Activated T-cell treated with anti-CD3 and anti-CD28 coated beads, Interleukin-2, amount 50 U/mL, for 24 hours (primary cell): ENCODE measurements at regions not wholly inside any gene's neighbourhood (a gene's known extent, or its start where the extent isn't known, plus 50 kb on each side); places are given as distances from the start of the nearest gene placed in this dataset.

Source experiments
- DNase-seq: peaks from one replicate; pipeline ENCODE4 v3.0.0-alpha.2; 2020
- H3K27ac Mint-ChIP-seq: 2 replicates; pipeline ENCODE4 v1.8.0; 2020; ENCODE audit warnings: mild to moderate bottlenecking, mixed read lengths
- H3K27me3 Mint-ChIP-seq: 2 replicates; pipeline ENCODE4 v1.8.0; 2020; ENCODE audit warnings: mixed read lengths
- H3K36me3 Mint-ChIP-seq: 2 replicates; pipeline ENCODE4 v1.8.0; 2020; ENCODE audit warnings: low read depth, mixed read lengths
- H3K4me1 Mint-ChIP-seq: 2 replicates; pipeline ENCODE4 v1.8.0; 2020; ENCODE audit warnings: low read depth, mixed read lengths
- H3K4me3 Mint-ChIP-seq: 2 replicates; pipeline ENCODE4 v1.8.0; 2020; ENCODE audit warnings: mild to moderate bottlenecking, moderate library complexity, mixed read lengths
- H3K9me3 Mint-ChIP-seq: 2 replicates; pipeline ENCODE4 v1.8.0; 2020; ENCODE audit warnings: mixed read lengths

DNA sequence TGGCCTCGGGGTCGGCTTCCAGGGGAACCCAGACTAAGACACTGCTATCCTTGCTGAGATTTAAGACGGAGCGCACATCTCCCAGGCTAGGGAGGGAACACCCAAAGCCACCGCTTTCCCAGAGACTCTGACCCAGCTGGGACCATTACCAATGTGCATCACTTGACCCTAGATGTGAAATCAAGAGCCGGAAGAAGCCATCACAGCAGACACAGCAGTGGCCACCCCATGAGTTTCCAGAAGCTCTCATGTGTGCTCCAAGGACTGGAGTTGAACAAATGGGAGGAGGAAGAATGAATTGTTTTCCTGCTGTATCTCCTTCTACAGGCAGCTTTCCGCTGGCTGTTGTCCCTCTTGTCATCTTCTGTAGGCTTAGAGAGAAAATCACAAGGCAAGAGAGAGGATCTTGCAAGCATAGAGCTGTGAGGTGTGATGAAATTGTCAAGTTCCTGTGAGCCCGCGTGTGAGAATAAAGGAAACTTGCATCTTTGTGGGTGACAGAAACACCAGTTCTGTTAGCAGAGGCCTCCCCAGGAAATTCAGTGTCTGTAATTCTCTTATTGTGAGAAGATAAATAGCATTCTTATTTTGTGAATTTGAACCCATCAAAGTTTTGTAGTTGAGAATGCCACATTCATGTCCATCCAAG lies 711.8 kb downstream of the UQCRFS1 start:
- Mint-ChIP-seq H3K27ac (peak overlapping the region; percentile 12), H3K4me1 (peaks cover 15% of the 10 kb centered on the region), H3K9me3 (no peaks in the 10 kb centered on the region), H3K4me3 (no peak overlapping the region), H3K36me3 (no peaks in the 10 kb centered on the region), H3K27me3 (no peaks in the 10 kb centered on the region)
- DNase-seq: no peak

- no peak overlapping the region for H3K4me3 Mint-ChIP-seq
These were observed 712.7 kb downstream of the UQCRFS1 start for GRCh38 chr19:28500296-28500695.

GRCh38 chr19:28498404-28498976 lies 714.5 kb downstream of the UQCRFS1 start:
- no peaks in the 10 kb centered on the region for H3K27me3 Mint-ChIP-seq
- no peak for DNase-seq
- H3K4me1 Mint-ChIP-seq: peaks cover 15% of the 10 kb centered on the region
- H3K9me3 Mint-ChIP-seq: no peaks in the 10 kb centered on the region
- H3K4me3 Mint-ChIP-seq: no peak overlapping the region
- H3K36me3 Mint-ChIP-seq: no peaks in the 10 kb centered on the region
- no peak overlapping the region for H3K27ac Mint-ChIP-seq

More at GRCh38 chr19:28500296-28500695, 712.7 kb downstream of the UQCRFS1 start:
- peaks cover 15% of the 10 kb centered on the region for H3K4me1 Mint-ChIP-seq
- no peaks in the 10 kb centered on the region for H3K27me3 Mint-ChIP-seq
- DNase-seq: no peak
- H3K27ac Mint-ChIP-seq: no peak overlapping the region
- H3K9me3 Mint-ChIP-seq: no peaks in the 10 kb centered on the region
- no peaks in the 10 kb centered on the region for H3K36me3 Mint-ChIP-seq

DNA sequence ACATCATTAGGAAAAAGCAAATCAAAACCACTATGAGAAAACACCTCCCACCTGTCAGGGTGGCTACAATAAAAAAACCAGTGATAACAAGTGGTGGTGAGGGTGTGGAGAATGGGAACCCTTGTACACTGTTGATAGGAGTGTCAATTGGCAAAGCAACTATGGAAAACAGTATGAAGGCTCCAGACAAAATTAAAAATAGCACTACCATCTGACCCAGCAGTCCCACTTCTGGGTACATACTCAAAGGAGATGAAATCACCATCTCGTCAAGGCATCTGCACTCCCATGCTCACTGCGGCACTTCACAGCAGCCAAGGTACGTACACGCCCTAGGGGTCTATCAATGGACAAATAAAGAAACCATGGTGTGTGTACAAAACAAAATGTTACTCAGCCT lies 715.1 kb downstream of the UQCRFS1 start:
- H3K4me3 Mint-ChIP-seq: no peak overlapping the region
- H3K9me3 Mint-ChIP-seq: no peaks in the 10 kb centered on the region
- no peaks in the 10 kb centered on the region for H3K27me3 Mint-ChIP-seq
- DNase-seq: no peak
- no peak overlapping the region for H3K27ac Mint-ChIP-seq
- H3K36me3 Mint-ChIP-seq: no peaks in the 10 kb centered on the region
- peaks cover 15% of the 10 kb centered on the region for H3K4me1 Mint-ChIP-seq

- Mint-ChIP-seq H3K4me1 (peaks cover 15% of the 10 kb centered on the region), H3K4me3 (no peak overlapping the region), H3K27me3 (no peaks in the 10 kb centered on the region), H3K9me3 (no peaks in the 10 kb centered on the region), H3K36me3 (no peaks in the 10 kb centered on the region), H3K27ac (no peak overlapping the region)
- DNase-seq: no peak
These were observed 715.8 kb downstream of the UQCRFS1 start for GRCh38 chr19:28497137-28497536.

GRCh38 chr19:28495046-28495445 lies 717.9 kb downstream of the UQCRFS1 start:
- DNase-seq: no peak
- H3K4me3 Mint-ChIP-seq: no peak overlapping the region
- no peak overlapping the region for H3K27ac Mint-ChIP-seq
- H3K36me3 Mint-ChIP-seq: no peaks in the 10 kb centered on the region
- H3K27me3 Mint-ChIP-seq: no peaks in the 10 kb centered on the region
- H3K4me1 Mint-ChIP-seq: no peaks in the 10 kb centered on the region
- no peaks in the 10 kb centered on the region for H3K9me3 Mint-ChIP-seq

DNA sequence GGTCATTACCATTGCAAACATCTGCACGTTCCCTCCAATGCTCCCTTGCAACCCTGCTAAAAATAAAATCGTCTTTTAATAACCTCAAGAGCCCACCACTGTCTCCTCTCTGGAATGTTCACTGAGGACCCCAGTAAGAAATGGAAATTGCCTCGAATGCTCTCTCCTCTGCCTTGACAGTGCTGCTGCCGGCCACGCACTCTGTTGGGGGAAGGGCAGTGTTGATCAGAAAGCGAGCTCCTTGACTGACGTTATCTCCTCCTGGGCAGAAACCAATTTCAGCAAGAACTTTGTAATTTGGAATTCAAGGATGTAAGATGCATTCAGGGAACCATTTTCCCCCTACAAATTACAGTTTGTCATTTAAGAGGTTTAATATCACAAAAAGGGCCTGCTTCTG lies 718.5 kb downstream of the UQCRFS1 start:
- H3K4me1 Mint-ChIP-seq: no peaks in the 10 kb centered on the region
- H3K36me3 Mint-ChIP-seq: no peaks in the 10 kb centered on the region
- no peaks in the 10 kb centered on the region for H3K9me3 Mint-ChIP-seq
- no peak for DNase-seq
- no peak overlapping the region for H3K4me3 Mint-ChIP-seq
- no peaks in the 10 kb centered on the region for H3K27me3 Mint-ChIP-seq
- H3K27ac Mint-ChIP-seq: no peak overlapping the region

- Mint-ChIP-seq H3K27ac (no peak overlapping the region), H3K9me3 (no peaks in the 10 kb centered on the region), H3K4me1 (no peaks in the 10 kb centered on the region), H3K36me3 (no peaks in the 10 kb centered on the region), H3K4me3 (no peak overlapping the region), H3K27me3 (no peaks in the 10 kb centered on the region)
- DNase-seq: no peak
These were observed 719.1 kb downstream of the UQCRFS1 start for GRCh38 chr19:28493884-28494283.

GRCh38 chr19:28492621-28493020 lies 720.3 kb downstream of the UQCRFS1 start:
- no peak overlapping the region for H3K4me3 Mint-ChIP-seq
- no peak overlapping the region for H3K27ac Mint-ChIP-seq
- H3K9me3 Mint-ChIP-seq: no peaks in the 10 kb centered on the region
- no peaks in the 10 kb centered on the region for H3K4me1 Mint-ChIP-seq
- no peaks in the 10 kb centered on the region for H3K36me3 Mint-ChIP-seq
- DNase-seq: no peak
- H3K27me3 Mint-ChIP-seq: no peaks in the 10 kb centered on the region

- Mint-ChIP-seq H3K27ac (no peak overlapping the region), H3K4me1 (no peaks in the 10 kb centered on the region), H3K9me3 (no peaks in the 10 kb centered on the region), H3K27me3 (no peaks in the 10 kb centered on the region), H3K36me3 (no peaks in the 10 kb centered on the region), H3K4me3 (no peak overlapping the region)
- no peak for DNase-seq
These were observed 720.8 kb downstream of the UQCRFS1 start for GRCh38 chr19:28492201-28492600.

- Mint-ChIP-seq H3K27me3 (no peaks in the 10 kb centered on the region), H3K9me3 (no peaks in the 10 kb centered on the region), H3K4me3 (no peak overlapping the region), H3K27ac (no peak overlapping the region), H3K4me1 (no peaks in the 10 kb centered on the region), H3K36me3 (no peaks in the 10 kb centered on the region)
- DNase-seq: no peak
These were observed 723.2 kb downstream of the UQCRFS1 start for GRCh38 chr19:28489776-28490175.

DNA sequence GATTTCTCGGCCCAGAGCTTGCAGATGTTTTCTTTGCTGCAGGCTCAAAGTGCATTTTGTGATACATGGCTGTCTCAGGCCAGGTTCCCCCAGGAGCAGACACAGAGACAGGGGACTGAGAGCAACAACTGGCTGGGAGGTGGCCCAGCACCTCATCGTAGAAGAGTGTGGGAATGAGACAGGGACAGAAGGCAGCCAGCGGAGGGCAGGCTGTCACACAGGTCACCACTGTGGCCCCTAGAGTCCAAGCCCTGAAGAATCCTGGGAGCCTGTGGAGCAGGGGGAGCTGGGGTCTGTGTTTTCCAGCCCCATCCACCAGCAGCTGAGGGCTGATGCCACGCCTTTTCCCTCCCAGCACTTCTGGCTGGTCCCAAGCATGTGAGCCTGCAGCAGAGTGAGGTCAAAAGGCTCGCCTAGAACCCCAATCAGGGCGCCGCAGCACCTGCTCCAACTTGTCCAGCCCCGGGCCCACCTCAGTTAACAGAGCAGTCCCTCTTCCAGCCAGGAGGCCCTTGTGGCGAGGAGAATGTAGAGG lies 723.8 kb downstream of the UQCRFS1 start:
- no peaks in the 10 kb centered on the region for H3K4me1 Mint-ChIP-seq
- no peak for DNase-seq
- H3K27ac Mint-ChIP-seq: no peak overlapping the region
- no peaks in the 10 kb centered on the region for H3K36me3 Mint-ChIP-seq
- H3K9me3 Mint-ChIP-seq: no peaks in the 10 kb centered on the region
- H3K27me3 Mint-ChIP-seq: no peaks in the 10 kb centered on the region
- H3K4me3 Mint-ChIP-seq: no peak overlapping the region

- no peaks in the 10 kb centered on the region for H3K36me3 Mint-ChIP-seq
These were observed 725.0 kb downstream of the UQCRFS1 start for GRCh38 chr19:28487999-28488398.

GRCh38 chr19:28486926-28487325 lies 726.0 kb downstream of the UQCRFS1 start:
- Mint-ChIP-seq H3K36me3 (no peaks in the 10 kb centered on the region), H3K9me3 (no peaks in the 10 kb centered on the region), H3K4me1 (no peaks in the 10 kb centered on the region), H3K27me3 (no peaks in the 10 kb centered on the region), H3K27ac (no peak overlapping the region), H3K4me3 (no peak overlapping the region)
- DNase-seq: no peak

More at GRCh38 chr19:28487999-28488398, 725.0 kb downstream of the UQCRFS1 start:
- H3K27me3 Mint-ChIP-seq: no peaks in the 10 kb centered on the region
- no peak for DNase-seq
- H3K4me3 Mint-ChIP-seq: no peak overlapping the region
- no peak overlapping the region for H3K27ac Mint-ChIP-seq
- H3K9me3 Mint-ChIP-seq: no peaks in the 10 kb centered on the region
- H3K4me1 Mint-ChIP-seq: no peaks in the 10 kb centered on the region

- Mint-ChIP-seq H3K36me3 (no peaks in the 10 kb centered on the region), H3K4me3 (no peak overlapping the region), H3K9me3 (no peaks in the 10 kb centered on the region), H3K27ac (no peak overlapping the region), H3K27me3 (no peaks in the 10 kb centered on the region), H3K4me1 (no peaks in the 10 kb centered on the region)
- no peak for DNase-seq
These were observed 726.5 kb downstream of the UQCRFS1 start for GRCh38 chr19:28486473-28486872.
